Astrocyte (in vitro differentiated cells and primary cell): ENCODE measurements at regions not wholly inside any gene's neighbourhood (a gene's known extent, or its start where the extent isn't known, plus 50 kb on each side); places are given as distances from the start of the nearest gene placed in this dataset.

Experiments
- DNase-seq: peaks from one replicate; pipeline ENCODE4 v3.0.0-alpha.2; 2010; ENCODE audit warnings: low read depth
- FAIRE-seq: peaks from 2 replicates; lab custom pipeline; 2011; peaks lifted over from hg19 to GRCh38; lab: Jason Lieb, UNC
- H2AFZ ChIP-seq: 2 replicates; pipeline ENCODE4 v1.6.0; 2012; ENCODE audit warnings: low read depth, low read length, inconsistent platforms
- H3K27ac ChIP-seq: 2 replicates; pipeline ENCODE4 v1.5.1; 2011; ENCODE audit warnings: low read depth, low read length, inconsistent platforms
- H3K27me3 ChIP-seq: 2 replicates; pipeline ENCODE4 v1.6.0; 2011; ENCODE audit warnings: low read length, inconsistent platforms; ENCODE audit not compliant: insufficient read depth
- H3K36me3 ChIP-seq: 2 replicates; pipeline ENCODE4 v1.5.1; 2011; ENCODE audit warnings: low read length, inconsistent platforms; ENCODE audit not compliant: insufficient read depth
- H3K4me1 ChIP-seq: 2 replicates; pipeline ENCODE4 v1.5.1; 2011; ENCODE audit warnings: low read length, inconsistent platforms; ENCODE audit not compliant: insufficient read depth
- H3K4me2 ChIP-seq: 2 replicates; pipeline ENCODE4 v1.6.0; 2012; ENCODE audit warnings: low read length, inconsistent platforms
- H3K4me3 ChIP-seq: 2 replicates; pipeline ENCODE4 v1.5.1; 2011; ENCODE audit warnings: low read depth, mild to moderate bottlenecking, low read length, inconsistent platforms; ENCODE audit not compliant: insufficient read depth
- H3K79me2 ChIP-seq: 2 replicates; pipeline ENCODE4 v1.6.0; 2012; ENCODE audit warnings: mild to moderate bottlenecking, low read length, inconsistent platforms; ENCODE audit not compliant: insufficient read depth
- H3K9ac ChIP-seq: 2 replicates; pipeline ENCODE4 v1.6.0; 2012; ENCODE audit warnings: mild to moderate bottlenecking, low read length, inconsistent platforms
- H3K9me3 ChIP-seq: 2 replicates; pipeline ENCODE4 v1.5.1; 2012; ENCODE audit warnings: low read depth, mild to moderate bottlenecking, low read length, inconsistent platforms; ENCODE audit not compliant: insufficient read depth
- H4K20me1 ChIP-seq: 2 replicates; pipeline ENCODE4 v1.6.0; 2012; ENCODE audit warnings: low read length, inconsistent platforms; ENCODE audit not compliant: insufficient read depth
- H3K27ac Mint-ChIP-seq: one replicate; pipeline ENCODE4 v1.8.0; 2021; ENCODE audit warnings: mild to moderate bottlenecking, mixed read lengths; ENCODE audit not compliant: unreplicated experiment
- H3K27me3 Mint-ChIP-seq: one replicate; pipeline ENCODE4 v1.8.0; 2021; ENCODE audit warnings: low read depth, mixed read lengths; ENCODE audit not compliant: unreplicated experiment
- H3K36me3 Mint-ChIP-seq: one replicate; pipeline ENCODE4 v1.8.0; 2021; ENCODE audit warnings: low read depth, mixed read lengths; ENCODE audit not compliant: unreplicated experiment
- H3K4me1 Mint-ChIP-seq: one replicate; pipeline ENCODE4 v1.8.0; 2021; ENCODE audit warnings: low read depth, mixed read lengths; ENCODE audit not compliant: unreplicated experiment
- H3K4me3 Mint-ChIP-seq: one replicate; pipeline ENCODE4 v1.8.0; 2021; ENCODE audit warnings: mild to moderate bottlenecking, moderate library complexity, mixed read lengths; ENCODE audit not compliant: unreplicated experiment
- H3K9me3 Mint-ChIP-seq: one replicate; pipeline ENCODE4 v1.8.0; 2021; ENCODE audit warnings: mild to moderate bottlenecking, mixed read lengths; ENCODE audit not compliant: unreplicated experiment
- EZH2 ChIP-seq: IDR thresholded peaks from 2 replicates; pipeline ENCODE4 v1.6.1; 2012; ENCODE audit warnings: mild to moderate bottlenecking, low read length, inconsistent platforms; ENCODE audit not compliant: insufficient read depth
- TF ChIP-seq, protein P1 (sequence below): IDR thresholded peaks from 2 replicates; pipeline ENCODE4 v1.5.1; 2011; ENCODE audit warnings: low read depth, mild to moderate bottlenecking, inconsistent platforms, low read length, moderate library complexity; ENCODE audit not compliant: insufficient read depth

DNA sequence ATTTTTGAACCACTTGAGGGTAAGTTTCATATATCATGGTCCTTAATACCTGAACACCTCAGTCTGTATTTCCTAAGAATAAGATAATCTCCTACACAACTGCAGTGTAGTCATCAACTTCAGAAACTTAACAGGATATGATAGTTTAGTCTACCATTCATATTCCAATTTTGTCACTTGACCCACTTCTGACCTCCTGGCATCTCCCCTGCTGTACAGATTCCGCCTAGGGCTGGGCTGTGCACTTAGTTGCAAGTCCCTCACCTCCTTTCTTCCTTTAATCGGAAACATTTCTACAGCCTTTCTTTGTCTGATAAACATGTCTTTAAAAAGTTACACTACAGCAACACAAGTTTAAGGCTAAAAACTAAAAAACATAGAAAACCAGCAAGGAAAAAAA, 218.4 kb upstream of the SLCO3A1 start:
- Histone ChIP-seq H4K20me1 (no peaks in the 10 kb centered on the region), H3K36me3 (no peaks in the 10 kb centered on the region), H3K4me1 (no peaks in the 10 kb centered on the region), H3K4me2 (no peak overlapping the region), H3K9ac (no peak overlapping the region), H3K79me2 (no peaks in the 10 kb centered on the region), H2AFZ (no peak overlapping the region), H3K9me3 (no peaks in the 10 kb centered on the region), H3K27me3 (no peaks in the 10 kb centered on the region), H3K4me3 (no peak overlapping the region), H3K27ac (no peak overlapping the region)
- H3K4me3 Mint-ChIP-seq: no peak overlapping the region
- no peaks in the 10 kb centered on the region for H3K36me3 Mint-ChIP-seq
- FAIRE-seq (no peak), DNase-seq (no peak)
- no peaks in the 10 kb centered on the region for H3K27me3 Mint-ChIP-seq
- H3K27ac Mint-ChIP-seq: no peak overlapping the region
- TF ChIP-seq, protein P1, sequence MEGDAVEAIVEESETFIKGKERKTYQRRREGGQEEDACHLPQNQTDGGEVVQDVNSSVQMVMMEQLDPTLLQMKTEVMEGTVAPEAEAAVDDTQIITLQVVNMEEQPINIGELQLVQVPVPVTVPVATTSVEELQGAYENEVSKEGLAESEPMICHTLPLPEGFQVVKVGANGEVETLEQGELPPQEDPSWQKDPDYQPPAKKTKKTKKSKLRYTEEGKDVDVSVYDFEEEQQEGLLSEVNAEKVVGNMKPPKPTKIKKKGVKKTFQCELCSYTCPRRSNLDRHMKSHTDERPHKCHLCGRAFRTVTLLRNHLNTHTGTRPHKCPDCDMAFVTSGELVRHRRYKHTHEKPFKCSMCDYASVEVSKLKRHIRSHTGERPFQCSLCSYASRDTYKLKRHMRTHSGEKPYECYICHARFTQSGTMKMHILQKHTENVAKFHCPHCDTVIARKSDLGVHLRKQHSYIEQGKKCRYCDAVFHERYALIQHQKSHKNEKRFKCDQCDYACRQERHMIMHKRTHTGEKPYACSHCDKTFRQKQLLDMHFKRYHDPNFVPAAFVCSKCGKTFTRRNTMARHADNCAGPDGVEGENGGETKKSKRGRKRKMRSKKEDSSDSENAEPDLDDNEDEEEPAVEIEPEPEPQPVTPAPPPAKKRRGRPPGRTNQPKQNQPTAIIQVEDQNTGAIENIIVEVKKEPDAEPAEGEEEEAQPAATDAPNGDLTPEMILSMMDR: no peak
- TF ChIP-seq EZH2: no peak
- peaks cover 3% of the 10 kb centered on the region for H3K9me3 Mint-ChIP-seq
- no peaks in the 10 kb centered on the region for H3K4me1 Mint-ChIP-seq

DNA sequence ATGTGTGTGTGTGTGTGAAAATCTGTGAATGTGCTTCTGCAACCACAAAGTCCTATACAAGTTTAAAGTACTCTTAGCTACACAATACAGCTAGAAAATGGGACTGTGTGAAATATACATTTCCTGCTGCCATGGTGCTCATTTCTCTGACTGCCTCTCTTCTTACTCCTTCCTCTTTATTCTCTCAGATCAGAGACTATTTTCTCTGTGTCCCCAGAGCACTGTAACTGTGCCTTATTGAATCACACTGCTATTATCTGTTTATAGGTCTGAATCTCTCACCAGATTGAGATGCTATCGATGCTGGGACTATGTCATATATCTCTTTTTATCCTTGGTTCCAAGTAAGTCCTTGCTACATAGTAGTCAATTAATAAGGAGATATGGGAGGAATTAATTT, 217.9 kb upstream of the SLCO3A1 start:
- no peaks in the 10 kb centered on the region for H3K27me3 ChIP-seq
- no peaks in the 10 kb centered on the region for H3K79me2 ChIP-seq
- TF ChIP-seq, protein P1: no peak
- TF ChIP-seq EZH2: no peak
- no peaks in the 10 kb centered on the region for H3K36me3 ChIP-seq
- no peaks in the 10 kb centered on the region for H3K36me3 Mint-ChIP-seq
- H3K9me3 ChIP-seq: no peaks in the 10 kb centered on the region
- H3K4me2 ChIP-seq: no peak overlapping the region
- no peak overlapping the region for H3K4me3 Mint-ChIP-seq
- no peaks in the 10 kb centered on the region for H3K27me3 Mint-ChIP-seq
- H3K9me3 Mint-ChIP-seq: peaks cover 3% of the 10 kb centered on the region
- no peak overlapping the region for H3K4me3 ChIP-seq
- no peaks in the 10 kb centered on the region for H3K4me1 ChIP-seq
- H2AFZ ChIP-seq: no peak overlapping the region
- H3K27ac ChIP-seq: no peak overlapping the region
- FAIRE-seq (no peak), DNase-seq (no peak)
- no peaks in the 10 kb centered on the region for H4K20me1 ChIP-seq
- H3K27ac Mint-ChIP-seq: no peak overlapping the region
- H3K4me1 Mint-ChIP-seq: no peaks in the 10 kb centered on the region
- no peak overlapping the region for H3K9ac ChIP-seq

DNA sequence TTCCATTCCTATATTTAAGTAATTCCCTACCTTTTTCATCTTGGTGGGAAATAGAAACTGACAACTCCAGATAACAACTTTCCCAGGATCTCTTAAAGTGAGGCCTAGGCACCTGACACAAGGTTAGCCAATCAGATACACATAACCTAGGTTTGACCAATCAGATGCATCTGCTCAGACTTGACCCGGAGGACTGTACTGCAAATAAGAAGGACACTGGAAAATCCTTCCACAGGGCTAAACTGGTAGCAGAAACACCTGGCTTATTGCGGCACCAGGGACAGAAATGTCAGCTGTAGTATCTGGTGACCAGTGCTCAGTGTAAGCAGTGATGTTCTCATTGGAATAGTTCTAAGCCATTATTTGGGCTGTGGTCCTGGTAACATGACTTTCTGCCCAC, 204.5 kb upstream of the SLCO3A1 start:
- Histone ChIP-seq H3K27ac (no peak overlapping the region), H3K4me2 (no peak overlapping the region), H3K36me3 (no peaks in the 10 kb centered on the region), H3K27me3 (no peaks in the 10 kb centered on the region), H3K79me2 (no peaks in the 10 kb centered on the region), H3K4me3 (no peak overlapping the region), H3K9me3 (peaks cover 2% of the 10 kb centered on the region), H3K9ac (no peak overlapping the region), H3K4me1 (no peaks in the 10 kb centered on the region), H4K20me1 (no peaks in the 10 kb centered on the region), H2AFZ (no peak overlapping the region)
- Mint-ChIP-seq H3K4me1 (no peaks in the 10 kb centered on the region), H3K4me3 (no peak overlapping the region), H3K27me3 (no peaks in the 10 kb centered on the region), H3K36me3 (no peaks in the 10 kb centered on the region), H3K27ac (no peak overlapping the region), H3K9me3 (no peaks in the 10 kb centered on the region)
- TF ChIP-seq, protein P1: no peak
- TF ChIP-seq EZH2: no peak
- DNase-seq: no peak
- FAIRE-seq: no peak
